HUES64 (cell line): ENCODE measurements at regions not wholly inside any gene's neighbourhood (a gene's known extent, or its start where the extent isn't known, plus 50 kb on each side); places are given as distances from the start of the nearest gene placed in this dataset.

Experiments used
- H3K27ac ChIP-seq: 2 replicates; pipeline ENCODE4 v1.7.0; 2013; ENCODE audit warnings: low read depth, low read length, inconsistent platforms
- H3K27me3 ChIP-seq: 2 replicates; pipeline ENCODE4 v1.6.1; 2013; ENCODE audit warnings: mild to moderate bottlenecking, low read length; ENCODE audit not compliant: insufficient read depth
- H3K36me3 ChIP-seq: 2 replicates; pipeline ENCODE4 v1.6.1; 2013; ENCODE audit warnings: mild to moderate bottlenecking, low read length; ENCODE audit not compliant: insufficient read depth
- H3K4me1 ChIP-seq: 2 replicates; pipeline ENCODE4 v1.6.1; 2013; ENCODE audit warnings: mild to moderate bottlenecking, low read length, moderate library complexity; ENCODE audit not compliant: insufficient read depth
- H3K4me3 ChIP-seq: 2 replicates; pipeline ENCODE4 v1.5.1; 2013; ENCODE audit warnings: mild to moderate bottlenecking, low read length, moderate library complexity
- H3K9ac ChIP-seq: 2 replicates; pipeline ENCODE4 v1.6.1; 2013; ENCODE audit warnings: mild to moderate bottlenecking, low read depth, low read length
- H3K9me3 ChIP-seq: 2 replicates; pipeline ENCODE4 v1.6.1; 2013; ENCODE audit warnings: low read depth, low read length; ENCODE audit not compliant: insufficient read depth
- WGBS: fragments of 150-250, 120-280 bp; methylation state at CpG from one replicate; pipeline ENCODE4 v1.1.7; 2013; ENCODE audit warnings: missing lambda C conversion rate; 5-methylcytosine and 5-hydroxymethylcytosine counted together

DNA sequence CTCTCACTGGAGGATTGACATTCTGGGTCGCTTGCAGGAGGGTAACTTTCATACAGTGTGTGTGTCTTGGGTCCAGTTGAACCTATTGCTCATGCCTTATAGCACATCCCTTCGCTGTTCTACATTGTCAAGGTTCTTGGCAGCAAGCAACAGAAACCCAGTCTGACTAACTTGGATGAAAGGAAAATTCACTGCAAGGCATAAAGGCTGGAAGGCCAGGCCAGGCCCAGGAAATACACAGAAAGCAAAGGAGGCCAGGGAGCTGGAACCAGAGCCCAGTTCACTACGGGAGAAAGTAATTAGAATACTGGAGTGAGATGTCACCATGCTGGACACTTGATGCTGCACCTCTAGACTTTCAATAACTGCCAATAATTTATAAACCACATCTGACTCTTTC, 353.8 kb upstream of the GATB start:
- 66% methylated on average over 3 of the region's 3 CpGs for WGBS
- Histone ChIP-seq H3K36me3 (no peaks in the 10 kb centered on the region), H3K4me1 (no peaks in the 10 kb centered on the region; the same call in 1 of the 2 replicates)

DNA sequence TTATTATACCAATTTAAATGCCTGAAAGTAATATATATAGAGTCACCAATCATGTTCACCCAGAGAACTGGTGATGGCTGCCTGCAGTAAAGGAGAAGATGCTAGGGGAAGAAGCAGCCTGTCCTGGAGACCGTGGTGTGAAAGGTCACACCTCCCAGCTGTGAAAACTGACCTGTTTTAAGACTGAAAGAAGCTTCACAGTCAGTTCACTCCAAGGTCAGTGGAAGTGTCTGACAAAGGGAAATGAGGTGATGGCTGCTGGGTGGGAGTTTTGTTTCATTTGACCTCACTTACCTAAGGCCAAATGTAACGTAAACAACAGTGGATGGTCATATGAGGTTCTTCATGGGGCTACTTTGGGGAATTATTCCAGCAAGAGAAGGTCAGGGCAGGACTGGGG, 352.1 kb upstream of the GATB start:
- WGBS = 94% methylated on average over 2 of the region's 2 CpGs
- no peaks in the 10 kb centered on the region for H3K4me1 ChIP-seq
- no peak overlapping the region for H3K4me3 ChIP-seq
- H3K27ac ChIP-seq = no peak overlapping the region
- H3K27me3 ChIP-seq = no peaks in the 10 kb centered on the region
- no peak overlapping the region for H3K9ac ChIP-seq
- H3K9me3 ChIP-seq = no peaks in the 10 kb centered on the region
- H3K36me3 ChIP-seq = no peaks in the 10 kb centered on the region

More for the DNA sequence above, 353.8 kb upstream of the GATB start:
- H3K4me3 ChIP-seq = no peak overlapping the region
- H3K27ac ChIP-seq = no peak overlapping the region
- no peaks in the 10 kb centered on the region for H3K9me3 ChIP-seq
- no peaks in the 10 kb centered on the region for H3K27me3 ChIP-seq
- no peak overlapping the region for H3K9ac ChIP-seq

DNA sequence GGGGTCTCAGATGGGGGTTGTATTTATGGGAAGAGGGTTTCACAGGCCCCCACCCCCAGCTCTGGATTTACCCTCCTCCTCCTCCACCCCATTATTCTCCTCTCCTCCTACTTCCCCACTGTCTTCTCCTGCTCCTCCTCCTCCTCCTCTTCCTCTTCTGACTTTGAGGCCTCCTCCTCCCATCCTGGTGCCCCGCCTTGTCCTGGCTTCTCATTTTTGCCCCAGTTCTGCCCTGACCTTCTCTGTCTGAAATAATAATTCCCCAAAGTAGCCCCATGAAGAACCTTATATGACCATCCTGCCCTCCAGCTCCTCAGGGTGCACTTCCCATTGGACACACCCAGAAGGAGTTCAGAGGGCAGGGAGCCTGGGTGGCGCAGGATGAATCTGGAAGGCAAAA, 351.4 kb upstream of the GATB start:
- WGBS = 99% methylated on average over 2 of the region's 2 CpGs
- no peak overlapping the region for H3K27ac ChIP-seq
- no peaks in the 10 kb centered on the region for H3K27me3 ChIP-seq
- H3K4me3 ChIP-seq = no peak overlapping the region
- no peaks in the 10 kb centered on the region for H3K36me3 ChIP-seq
- H3K9me3 ChIP-seq = no peaks in the 10 kb centered on the region
- H3K9ac ChIP-seq = no peak overlapping the region
- no peaks in the 10 kb centered on the region for H3K4me1 ChIP-seq

DNA sequence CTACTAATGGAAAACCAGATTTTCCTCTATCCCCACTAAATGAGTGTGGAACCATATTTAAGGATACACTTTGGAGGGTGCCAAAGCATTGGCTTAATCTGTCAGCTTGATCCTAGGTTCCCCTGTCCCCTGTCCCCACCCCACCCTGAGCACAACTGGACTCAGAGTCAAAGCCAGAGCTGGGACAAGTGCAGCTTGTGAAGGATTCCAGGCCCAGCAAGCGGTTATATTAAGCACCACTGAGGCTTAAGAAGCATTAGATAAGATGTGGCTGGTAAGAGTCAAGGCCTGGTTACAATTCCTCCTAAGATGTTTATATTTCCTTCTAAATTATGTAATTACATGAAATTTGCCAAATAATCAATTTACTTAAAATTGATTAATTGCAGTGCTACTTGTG, 350.0 kb upstream of the GATB start:
- no peaks in the 10 kb centered on the region for H3K36me3 ChIP-seq
- no peak overlapping the region for H3K9ac ChIP-seq
- H3K27ac ChIP-seq = no peak overlapping the region
- no peaks in the 10 kb centered on the region for H3K9me3 ChIP-seq
- H3K4me1 ChIP-seq = no peaks in the 10 kb centered on the region
- WGBS = 100% methylated on average over 1 of the region's 1 CpG
- no peak overlapping the region for H3K4me3 ChIP-seq
- H3K27me3 ChIP-seq = no peaks in the 10 kb centered on the region

DNA sequence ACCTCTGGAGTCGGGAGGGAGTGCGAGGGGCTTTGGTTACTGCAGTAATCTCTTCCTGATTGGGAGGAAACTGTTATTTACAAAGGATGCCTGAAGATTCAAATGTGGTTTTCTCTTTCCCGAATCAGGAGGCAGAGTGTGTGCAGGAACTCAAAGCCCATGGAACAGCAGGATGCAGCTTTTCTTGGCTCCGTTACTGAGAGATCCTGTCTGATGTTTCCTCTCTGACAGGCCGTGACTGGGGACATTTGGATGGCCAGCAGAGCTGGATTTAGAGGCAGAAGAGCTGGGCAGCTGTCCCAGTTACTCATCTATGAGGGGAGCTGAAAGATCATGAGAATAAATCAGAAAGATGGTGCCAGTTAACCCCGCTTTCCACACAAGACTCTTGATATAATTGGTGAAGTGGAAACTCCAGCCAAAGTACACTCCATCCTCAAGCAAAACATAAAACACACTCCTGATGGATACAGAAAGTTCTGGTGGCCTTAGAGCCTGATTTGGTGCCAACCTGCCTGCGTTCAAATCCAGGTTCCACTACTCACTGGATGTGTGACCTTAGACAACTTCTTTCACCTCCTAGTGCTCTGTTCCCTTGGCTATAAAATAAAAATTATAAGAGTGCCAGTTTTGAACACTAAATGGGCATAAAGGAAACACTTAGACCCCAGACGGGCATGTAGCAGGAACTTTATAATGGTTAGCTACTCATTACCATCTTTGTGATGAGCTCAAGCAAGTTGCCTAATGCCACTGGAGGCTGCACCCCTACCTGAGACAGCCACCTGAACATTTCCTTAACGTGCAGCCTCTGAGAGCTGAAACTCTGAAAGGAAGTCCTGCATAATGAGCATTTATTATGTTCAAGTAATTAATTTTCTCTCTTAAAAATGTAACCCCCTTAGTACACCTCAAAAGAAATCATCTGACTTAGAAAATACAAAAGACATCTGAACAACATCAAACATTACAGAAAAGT, 349.0 kb upstream of the GATB start:
- H3K9me3 ChIP-seq = no peaks in the 10 kb centered on the region
- H3K27me3 ChIP-seq = no peaks in the 10 kb centered on the region
- H3K4me1 ChIP-seq = no peaks in the 10 kb centered on the region
- H3K36me3 ChIP-seq = no peaks in the 10 kb centered on the region
- H3K4me3 ChIP-seq = no peak overlapping the region
- H3K27ac ChIP-seq = no peak overlapping the region
- H3K9ac ChIP-seq = no peak overlapping the region
- 86% methylated on average over 9 of the region's 9 CpGs for WGBS

DNA sequence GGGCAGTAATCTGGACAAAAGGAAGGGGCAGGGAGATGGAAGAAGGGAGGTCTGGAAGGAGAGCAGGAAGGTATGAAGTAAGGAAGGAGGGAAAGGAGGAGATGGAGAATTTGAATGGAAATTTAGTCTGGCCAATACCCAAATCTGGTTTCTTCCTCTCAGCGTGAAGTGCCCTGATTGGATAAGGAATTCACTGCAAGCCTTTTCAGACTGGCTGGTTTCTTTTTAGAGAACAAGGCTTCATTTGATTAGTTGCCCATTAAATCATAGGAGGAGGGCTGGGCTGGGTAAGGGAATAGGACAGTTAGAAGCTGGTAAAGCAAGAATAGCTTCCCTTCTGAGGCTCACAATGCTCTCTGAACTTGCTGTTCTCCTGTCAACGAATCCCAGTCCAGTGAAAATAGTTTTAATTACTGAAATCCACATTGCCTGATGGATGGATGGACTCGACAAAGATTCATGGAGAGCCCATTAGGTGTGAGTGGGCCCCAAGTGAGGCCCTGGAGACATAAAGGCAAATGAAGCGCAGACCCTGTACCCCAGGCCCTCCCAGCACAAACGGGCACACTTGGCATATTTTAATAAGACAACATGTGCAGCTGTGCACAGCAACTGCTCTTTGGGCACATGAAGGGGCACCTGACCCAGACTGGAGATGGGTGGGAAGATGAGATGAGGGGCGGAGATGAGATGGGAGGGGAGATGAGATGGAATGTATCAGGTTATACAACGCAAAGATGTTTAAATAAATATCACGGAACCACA, 347.1 kb upstream of the GATB start:
- Histone ChIP-seq H3K4me3 (no peak overlapping the region), H3K36me3 (no peaks in the 10 kb centered on the region), H3K9ac (no peak overlapping the region), H3K27me3 (no peaks in the 10 kb centered on the region), H3K9me3 (no peaks in the 10 kb centered on the region), H3K27ac (no peak overlapping the region), H3K4me1 (no peaks in the 10 kb centered on the region)
- WGBS = 94% methylated on average over 8 of the region's 8 CpGs

DNA sequence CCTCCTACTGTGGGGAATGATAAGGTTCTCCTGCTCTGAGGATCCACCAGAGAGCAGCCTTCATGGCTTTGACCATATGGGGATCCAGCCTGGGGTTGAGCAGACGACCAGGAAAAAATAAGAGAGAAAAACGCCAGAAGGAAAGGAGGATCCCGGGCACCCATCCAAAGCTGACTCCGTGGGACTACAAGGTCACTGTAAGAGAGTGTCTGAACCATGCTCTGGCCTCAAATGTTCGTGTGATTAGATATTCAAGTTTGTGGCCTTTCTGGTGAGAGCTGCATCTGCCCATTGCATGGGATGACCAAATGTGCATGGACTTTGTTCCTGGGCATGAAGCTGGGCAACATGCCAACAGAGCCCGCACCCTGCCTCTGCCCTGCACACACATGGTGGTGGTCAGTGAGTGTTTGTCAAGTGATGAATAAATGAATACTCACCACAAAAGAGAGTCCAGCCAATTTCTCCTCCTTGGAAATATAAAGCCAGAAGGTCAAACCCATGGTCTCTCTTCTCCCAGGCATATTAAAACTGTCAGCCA, 346.0 kb upstream of the GATB start:
- Histone ChIP-seq H3K9me3 (no peaks in the 10 kb centered on the region), H3K27ac (no peak overlapping the region), H3K9ac (no peak overlapping the region), H3K27me3 (no peaks in the 10 kb centered on the region), H3K4me1 (no peaks in the 10 kb centered on the region; the same call in 1 of the 2 replicates), H3K36me3 (no peaks in the 10 kb centered on the region), H3K4me3 (no peak overlapping the region)
- 94% methylated on average over 6 of the region's 6 CpGs for WGBS

DNA sequence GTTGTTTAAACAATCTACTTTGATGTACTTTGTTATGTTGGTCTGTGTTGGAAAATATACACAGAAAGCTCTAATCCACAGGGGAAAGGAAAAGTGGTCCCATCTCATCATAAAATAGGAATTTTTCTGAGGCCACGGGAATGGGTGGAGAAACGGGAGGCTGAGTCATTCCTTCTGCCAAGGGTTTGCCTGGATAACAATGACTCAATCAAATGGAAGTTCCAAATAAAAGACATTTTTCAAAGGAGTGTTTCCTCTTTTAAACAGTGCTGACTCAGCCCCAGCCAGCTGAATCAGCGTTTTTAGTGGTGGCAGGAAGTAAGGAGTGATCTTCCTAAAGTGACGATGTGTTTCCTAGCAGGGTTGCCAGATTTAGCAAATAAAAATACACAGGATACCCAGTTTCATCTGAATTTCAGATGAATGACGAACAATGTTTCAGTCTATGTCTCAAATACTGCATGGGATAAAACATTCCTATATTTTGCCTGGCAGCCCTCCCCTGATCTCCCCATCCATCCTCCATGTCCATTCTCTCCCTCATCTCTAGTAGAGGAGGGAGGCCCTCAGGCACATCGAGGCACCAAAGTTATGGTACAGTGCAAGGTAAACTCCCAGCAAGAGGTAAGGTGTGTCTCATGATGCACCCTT, 345.4 kb upstream of the GATB start:
- no peaks in the 10 kb centered on the region for H3K27me3 ChIP-seq
- no peaks in the 10 kb centered on the region; the same call in 1 of the 2 replicates for H3K4me1 ChIP-seq
- H3K9ac ChIP-seq = no peak overlapping the region
- no peaks in the 10 kb centered on the region for H3K36me3 ChIP-seq
- no peaks in the 10 kb centered on the region for H3K9me3 ChIP-seq
- 82% methylated on average over 6 of the region's 6 CpGs for whole genome bisulfite sequencing
- no peak overlapping the region for H3K4me3 ChIP-seq
- H3K27ac ChIP-seq = no peak overlapping the region

DNA sequence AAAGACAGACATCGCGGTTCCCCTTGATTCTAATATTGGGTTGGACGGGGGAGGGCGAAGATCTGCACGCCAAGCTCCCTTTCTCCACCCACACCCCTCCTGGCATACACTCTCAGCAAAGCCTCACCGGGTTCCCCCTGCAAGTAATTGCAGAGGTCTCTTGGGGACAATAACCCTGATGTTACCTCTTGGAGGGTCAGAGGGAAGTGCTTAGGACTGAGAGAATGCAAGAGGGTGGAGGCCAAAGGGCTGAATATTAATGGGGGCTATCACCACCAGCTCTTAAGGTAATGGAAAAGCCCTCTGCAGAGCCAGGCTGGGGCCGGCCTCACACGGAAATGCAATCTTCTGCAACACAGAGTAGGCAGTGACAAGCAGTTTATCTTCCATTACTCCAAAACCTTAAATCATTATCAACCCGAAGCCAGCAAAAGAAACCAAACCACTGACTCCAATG, 344.1 kb upstream of the GATB start:
- Histone ChIP-seq H3K27ac (no peak overlapping the region), H3K9ac (no peak overlapping the region), H3K9me3 (no peaks in the 10 kb centered on the region), H3K27me3 (no peaks in the 10 kb centered on the region), H3K36me3 (no peaks in the 10 kb centered on the region), H3K4me1 (no peaks in the 10 kb centered on the region; the same call in 1 of the 2 replicates), H3K4me3 (no peak overlapping the region)
- WGBS = 76% methylated on average over 8 of the region's 9 CpGs

DNA sequence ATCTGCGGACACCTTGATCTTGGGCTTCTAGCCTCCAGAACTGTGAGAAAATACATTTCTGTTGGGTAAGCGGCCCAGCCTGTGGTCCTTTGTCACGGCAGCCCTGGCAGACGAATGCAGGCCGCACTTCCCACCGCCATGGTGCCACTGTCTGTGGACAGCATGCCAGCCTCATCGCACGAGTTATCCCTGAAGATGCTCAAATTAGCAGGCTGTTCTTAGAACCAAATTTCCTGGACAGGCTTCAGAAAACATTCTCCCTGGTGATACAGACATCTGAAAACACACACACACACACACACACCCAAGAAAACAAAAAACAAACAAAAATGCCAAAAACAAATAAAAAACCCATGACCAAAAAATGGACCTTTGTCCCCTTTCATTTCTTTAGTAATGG, 343.5 kb upstream of the GATB start:
- H3K4me3 ChIP-seq = no peak overlapping the region
- H3K4me1 ChIP-seq = no peaks in the 10 kb centered on the region; the same call in 1 of the 2 replicates
- no peak overlapping the region for H3K9ac ChIP-seq
- H3K27ac ChIP-seq = no peak overlapping the region
- H3K27me3 ChIP-seq = no peaks in the 10 kb centered on the region
- 94% methylated on average over 8 of the region's 8 CpGs for WGBS
- H3K9me3 ChIP-seq = no peaks in the 10 kb centered on the region
- H3K36me3 ChIP-seq = no peaks in the 10 kb centered on the region
